ENCODE measurements at regions not wholly inside any gene's neighbourhood (a gene's known extent, or its start where the extent isn't known, plus 50 kb on each side); places are given as distances from the start of the nearest gene placed in this dataset.
"Not testable (repeated sequence)": the region's sequence is repeated elsewhere in the genome, so short reads cannot be mapped to it uniquely, and the experiment has no call there.

GRCh38 chrX:117633277-117633676, 483.3 kb downstream of the KLHL13 start:
- ChIA-PET CTCF (no interaction called here), POLR2A (no interaction called here)
- Mint-ChIP-seq H3K27ac (no peak overlapping the region), H3K4me1 (no peaks in the 10 kb centered on the region), H3K36me3 (ENCODE audit: low read depth) (no peaks in the 10 kb centered on the region), H3K27me3 (no peaks in the 10 kb centered on the region), H3K9me3 (no peaks in the 10 kb centered on the region), H3K4me3 (no peak overlapping the region)
- no peak for DNase-seq

- Mint-ChIP-seq H3K27ac (no peak overlapping the region), H3K9me3 (no peaks in the 10 kb centered on the region), H3K27me3 (no peaks in the 10 kb centered on the region), H3K4me1 (no peaks in the 10 kb centered on the region), H3K4me3 (no peak overlapping the region), H3K36me3 (ENCODE audit: low read depth) (no peaks in the 10 kb centered on the region)
- POLR2A ChIA-PET: no interaction called here
- CTCF ChIA-PET: no interaction called here
- DNase-seq: no peak
These were observed 488.2 kb downstream of the KLHL13 start for GRCh38 chrX:117628381-117628780.

DNA sequence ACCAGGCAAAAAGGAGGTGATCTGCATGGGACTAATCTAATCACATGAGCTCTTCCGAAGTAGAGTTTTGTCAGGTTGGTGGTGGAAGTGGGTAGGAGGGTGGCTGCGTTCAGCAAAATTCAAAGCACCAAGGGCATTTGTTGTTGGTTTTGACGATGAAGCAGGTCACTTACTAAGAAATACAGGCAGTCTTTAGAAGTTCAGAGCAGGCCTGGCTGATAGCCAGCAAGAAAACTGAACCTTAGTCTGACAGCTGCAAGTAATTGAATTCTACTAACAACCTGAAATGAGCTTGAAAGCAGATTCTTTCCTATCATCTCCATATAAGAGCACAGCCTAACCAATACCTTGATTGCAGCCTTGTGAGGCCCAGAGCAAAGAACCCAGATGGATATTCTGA, 505.8 kb downstream of the KLHL13 start:
- no peak for DNase-seq
- Mint-ChIP-seq H3K9me3 (peaks cover 2% of the 10 kb centered on the region), H3K36me3 (ENCODE audit: low read depth) (no peaks in the 10 kb centered on the region), H3K27ac (no peak overlapping the region), H3K4me3 (no peak overlapping the region), H3K4me1 (no peaks in the 10 kb centered on the region), H3K27me3 (no peaks in the 10 kb centered on the region)
- POLR2A ChIA-PET: no interaction called here
- CTCF ChIA-PET: no interaction called here

- no peak overlapping the region for H3K4me3 Mint-ChIP-seq
- H3K9me3 Mint-ChIP-seq: peaks cover 2% of the 10 kb centered on the region
- CTCF ChIA-PET: no interaction called here
- H3K27ac Mint-ChIP-seq: no peak overlapping the region
- no peaks in the 10 kb centered on the region for H3K36me3 Mint-ChIP-seq (ENCODE audit: low read depth)
- H3K27me3 Mint-ChIP-seq: no peaks in the 10 kb centered on the region
- no peak for DNase-seq
- POLR2A ChIA-PET: no interaction called here
- no peaks in the 10 kb centered on the region for H3K4me1 Mint-ChIP-seq
These were observed 506.6 kb downstream of the KLHL13 start for GRCh38 chrX:117610049-117610448.

- DNase-seq: no peak
- CTCF ChIA-PET: no interaction called here
- H3K27ac Mint-ChIP-seq: no peak overlapping the region
- no peak overlapping the region for H3K4me3 Mint-ChIP-seq
- no peaks in the 10 kb centered on the region for H3K27me3 Mint-ChIP-seq
- H3K36me3 Mint-ChIP-seq (ENCODE audit: low read depth): no peaks in the 10 kb centered on the region
- POLR2A ChIA-PET: no interaction called here
- peaks cover 5% of the 10 kb centered on the region for H3K9me3 Mint-ChIP-seq
- no peaks in the 10 kb centered on the region for H3K4me1 Mint-ChIP-seq
These were observed 509.0 kb downstream of the KLHL13 start for GRCh38 chrX:117607561-117607960.

DNA sequence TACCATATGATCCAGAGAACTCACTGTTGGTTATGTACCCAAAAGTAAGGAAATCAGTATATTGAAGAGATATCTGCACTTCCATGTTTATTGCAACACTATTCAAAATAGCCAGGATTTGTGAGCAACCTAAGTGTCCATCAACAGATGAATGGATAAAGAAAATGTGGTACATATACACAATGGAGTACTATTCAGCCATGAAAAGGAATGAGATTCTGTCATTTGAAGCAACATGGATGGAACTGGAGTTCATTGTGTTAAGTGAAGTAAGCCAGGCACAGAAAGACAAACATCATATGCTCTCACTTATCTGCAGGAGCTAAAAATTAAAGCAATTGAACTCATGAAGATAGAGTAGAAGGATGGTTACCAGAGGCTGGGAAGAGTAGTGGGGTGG, 510.5 kb downstream of the KLHL13 start:
- not testable (repeated sequence) for H3K36me3 Mint-ChIP-seq (ENCODE audit: low read depth)

GRCh38 chrX:117570160-117570559, 546.5 kb downstream of the KLHL13 start:
- Mint-ChIP-seq H3K27me3 (no peaks in the 10 kb centered on the region), H3K36me3 (ENCODE audit: low read depth) (no peaks in the 10 kb centered on the region), H3K27ac (no peak overlapping the region), H3K4me1 (no peaks in the 10 kb centered on the region), H3K9me3 (peaks cover 6% of the 10 kb centered on the region), H3K4me3 (no peak overlapping the region)
- POLR2A ChIA-PET: no interaction called here
- DNase-seq: no peak
- CTCF ChIA-PET: interaction anchor here (0.8 kb wide), 1 partner anchor 18 kb away, joined by 3 read pairs; no protein-coding TSS in a partner anchor

More for the DNA sequence above, 510.5 kb downstream of the KLHL13 start:
- H3K9me3 Mint-ChIP-seq, H3K4me3 Mint-ChIP-seq, DNase-seq, H3K27me3 Mint-ChIP-seq, H3K27ac Mint-ChIP-seq, POLR2A ChIA-PET, CTCF ChIA-PET, H3K4me1 Mint-ChIP-seq: not testable (repeated sequence)

DNA sequence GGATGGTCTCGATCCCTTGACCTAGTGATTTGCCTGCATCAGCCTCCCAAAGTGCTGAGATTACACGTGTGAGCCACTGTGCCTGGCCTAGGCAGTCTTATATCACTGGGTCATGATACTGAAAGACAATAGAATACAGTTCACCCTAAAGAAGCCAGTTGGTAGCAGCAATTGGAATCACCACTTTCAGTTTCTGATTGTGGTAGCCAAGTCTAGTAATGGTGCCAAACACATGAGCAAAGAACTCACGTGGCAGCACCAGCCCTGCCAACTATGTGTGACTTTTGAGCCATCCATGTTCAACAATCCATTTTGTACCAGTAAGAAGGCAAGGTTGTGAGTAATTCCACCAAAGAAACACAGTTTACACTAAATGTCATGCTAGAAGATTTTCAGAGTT, 548.4 kb downstream of the KLHL13 start:
- no peaks in the 10 kb centered on the region for H3K4me1 Mint-ChIP-seq
- CTCF ChIA-PET: no interaction called here
- H3K9me3 Mint-ChIP-seq: peaks cover 8% of the 10 kb centered on the region
- no peak overlapping the region for H3K4me3 Mint-ChIP-seq
- no peaks in the 10 kb centered on the region for H3K36me3 Mint-ChIP-seq (ENCODE audit: low read depth)
- DNase-seq: no peak
- H3K27me3 Mint-ChIP-seq: no peaks in the 10 kb centered on the region
- H3K27ac Mint-ChIP-seq: no peak overlapping the region
- POLR2A ChIA-PET: no interaction called here

GRCh38 chrX:117543885-117544284, 572.7 kb downstream of the KLHL13 start:
- DNase-seq: no peak
- Mint-ChIP-seq H3K4me3 (no peak overlapping the region), H3K9me3 (no peaks in the 10 kb centered on the region), H3K4me1 (no peaks in the 10 kb centered on the region), H3K27me3 (no peaks in the 10 kb centered on the region), H3K27ac (no peak overlapping the region), H3K36me3 (ENCODE audit: low read depth) (no peaks in the 10 kb centered on the region)
- POLR2A ChIA-PET: no interaction called here
- CTCF ChIA-PET: interaction anchor here (1.4 kb wide), 1 partner anchor 15 kb away, joined by 4 read pairs; no protein-coding TSS in a partner anchor

DNA sequence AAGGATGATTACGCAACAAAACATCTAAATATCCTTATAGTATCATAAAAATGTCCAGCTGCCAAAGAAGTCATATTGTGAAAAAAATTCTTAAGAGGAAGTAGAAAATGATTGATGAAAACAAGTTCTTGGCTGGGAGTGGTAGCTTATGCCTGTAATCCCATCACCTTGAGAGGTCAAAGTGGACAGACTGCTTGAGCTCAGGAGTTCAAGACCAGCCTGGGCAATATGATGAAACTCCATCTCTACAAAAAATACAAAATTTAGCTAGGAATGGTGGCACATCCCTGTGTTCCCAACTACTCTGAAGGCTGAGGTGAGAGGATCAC, 577.6 kb downstream of the KLHL13 start:
- Mint-ChIP-seq H3K27ac (no peak overlapping the region), H3K36me3 (ENCODE audit: low read depth) (no peaks in the 10 kb centered on the region), H3K4me3 (no peak overlapping the region), H3K4me1 (no peaks in the 10 kb centered on the region), H3K9me3 (no peaks in the 10 kb centered on the region), H3K27me3 (no peaks in the 10 kb centered on the region)
- ChIA-PET POLR2A (no interaction called here), CTCF (no interaction called here)
- no peak for DNase-seq

DNA sequence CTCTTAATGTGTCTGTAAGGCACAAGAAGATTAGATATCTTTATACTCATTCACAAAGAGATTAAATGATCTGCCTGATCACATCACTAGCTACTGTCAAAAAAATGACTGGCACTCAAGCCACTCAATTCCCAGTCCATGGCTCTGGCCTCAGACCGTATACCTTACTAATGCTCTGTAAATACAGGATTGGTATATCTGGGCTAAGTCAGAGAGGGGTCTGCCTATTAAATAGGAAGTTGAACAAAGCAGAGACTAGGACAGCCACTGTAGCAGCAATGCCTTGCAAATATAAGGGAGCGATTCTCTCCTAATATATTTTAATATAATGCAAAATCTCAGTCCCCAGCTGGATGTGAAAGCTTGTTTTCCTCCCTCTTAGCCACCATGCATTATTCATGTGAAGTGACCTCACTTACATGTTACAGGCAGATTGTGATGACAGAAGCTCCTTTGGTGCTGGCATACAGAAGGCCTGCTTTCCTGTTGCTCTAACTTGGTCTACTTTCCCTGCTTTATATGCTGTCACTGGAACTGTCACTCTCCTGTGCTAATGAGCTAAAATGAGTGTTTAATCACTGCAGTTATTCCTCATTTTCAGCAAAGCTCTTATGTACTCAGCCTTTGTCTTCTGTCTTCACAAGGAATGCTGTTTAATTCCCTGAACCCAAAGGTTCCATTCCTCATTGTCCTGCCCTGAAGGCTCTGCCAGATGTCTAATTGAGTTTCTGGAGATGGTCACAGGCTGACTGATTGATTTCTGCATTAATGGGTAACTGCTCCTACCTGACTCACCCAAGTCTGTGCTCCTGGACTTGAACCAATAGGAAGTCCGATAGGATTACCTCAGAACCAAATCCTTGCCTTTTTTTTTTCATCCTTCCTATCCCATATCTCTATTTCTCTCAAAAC, 578.2 kb downstream of the KLHL13 start:
- H3K9me3 Mint-ChIP-seq: no peaks in the 10 kb centered on the region
- no peak overlapping the region for H3K4me3 Mint-ChIP-seq
- no peaks in the 10 kb centered on the region for H3K36me3 Mint-ChIP-seq (ENCODE audit: low read depth)
- ChIA-PET POLR2A (no interaction called here), CTCF (no interaction called here)
- H3K27ac Mint-ChIP-seq: no peak overlapping the region
- H3K4me1 Mint-ChIP-seq: no peaks in the 10 kb centered on the region
- DNase-seq: no peak
- H3K27me3 Mint-ChIP-seq: no peaks in the 10 kb centered on the region

DNA sequence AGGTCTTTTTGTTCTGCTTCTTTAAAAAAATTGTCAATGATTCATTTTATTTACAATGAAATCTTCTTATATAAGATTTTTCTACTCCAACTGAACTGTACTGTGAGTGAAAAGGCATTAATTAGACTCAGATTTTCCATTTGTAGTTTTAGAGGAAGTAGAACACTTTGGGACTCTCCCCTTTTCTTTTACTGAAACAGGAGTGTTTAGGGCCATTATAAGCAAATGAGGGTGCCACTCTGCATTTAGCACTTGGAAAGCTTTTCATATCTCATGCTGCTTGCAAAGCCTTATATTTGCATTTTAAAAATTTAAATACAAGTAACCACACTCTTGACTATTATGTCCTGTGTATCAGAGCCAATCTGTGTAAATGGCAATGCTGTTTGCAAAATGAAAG, 584.3 kb downstream of the KLHL13 start:
- Mint-ChIP-seq H3K9me3 (no peaks in the 10 kb centered on the region), H3K4me3 (no peak overlapping the region), H3K27ac (no peak overlapping the region), H3K27me3 (no peaks in the 10 kb centered on the region), H3K4me1 (no peaks in the 10 kb centered on the region), H3K36me3 (ENCODE audit: low read depth) (no peaks in the 10 kb centered on the region)
- CTCF ChIA-PET: no interaction called here
- POLR2A ChIA-PET: no interaction called here
- DNase-seq: no peak

- H3K36me3 Mint-ChIP-seq (ENCODE audit: low read depth): no peaks in the 10 kb centered on the region
- no peaks in the 10 kb centered on the region for H3K9me3 Mint-ChIP-seq
- DNase-seq: no peak
- H3K4me1 Mint-ChIP-seq: no peaks in the 10 kb centered on the region
- H3K4me3 Mint-ChIP-seq: no peak overlapping the region
- no peak overlapping the region for H3K27ac Mint-ChIP-seq
- POLR2A ChIA-PET: no interaction called here
- CTCF ChIA-PET: interaction anchor here (0.9 kb wide), 1 partner anchor 1380 kb away, joined by 3 read pairs; no protein-coding TSS in a partner anchor
- H3K27me3 Mint-ChIP-seq: no peaks in the 10 kb centered on the region
These were observed 593.6 kb downstream of the KLHL13 start for GRCh38 chrX:117522725-117523700.

Data from activated CD4-positive, alpha-beta T cell treated with anti-CD3 and anti-CD28 coated beads, Interleukin-2, amount 10 ng/mL, durations not matched to agents 7 days and 5 days (primary cell).